PC-3 (cell line): ENCODE measurements at regions not wholly inside any gene's neighbourhood (a gene's known extent, or its start where the extent isn't known, plus 50 kb on each side); places are given as distances from the start of the nearest gene placed in this dataset.

Experiments used
- ATAC-seq: fragments of 200-7000 bp; cut with Tn5 transposase; 2 replicates; pipeline ENCODE4 v1.9.1; 2020; ENCODE audit warnings: mild to moderate bottlenecking, moderate library complexity
- BruUV-seq: library from RNA; stranded (reverse); fragments of 400-500 nt; replicated peaks from 2 replicates; lab custom pipeline; 2021; lab: Mats Ljungman, UMichigan
- CTCF ChIA-PET: fragments of 300-600 bp; sonication (Branson Sonifier 250); formaldehyde crosslinking; loops from one replicate; lab custom pipeline; 2022; ENCODE audit warnings: antibody characterized with exemption; lab: Charles Lee
- POLR2A ChIA-PET: fragments of 300-600 bp; sonication (Branson Sonifier 250); formaldehyde crosslinking; loops from one replicate; lab custom pipeline; 2022; ENCODE audit warnings: antibody characterized with exemption; ENCODE audit not compliant: unreplicated experiment; lab: Charles Lee
- DNase-seq: peaks from one replicate; pipeline ENCODE4 v3.0.0-alpha.2; 2015
- H2AFZ ChIP-seq: fragments of 300-600 bp; sonication (generic); 2 replicates; pipeline ENCODE4 v1.6.0; 2016; ENCODE audit warnings: antibody characterized with exemption, low read length
- H3F3A ChIP-seq: fragments of 300-600 bp; sonication (generic); one replicate; pipeline ENCODE4 v1.6.0; 2017; ENCODE audit warnings: antibody characterized with exemption, low read length, control low read depth, mild to moderate bottlenecking; ENCODE audit not compliant: unreplicated experiment
- H3K27ac ChIP-seq: fragments of 300-600 bp; sonication (generic); 2 replicates; pipeline ENCODE4 v1.5.1; 2016; ENCODE audit warnings: mild to moderate bottlenecking, low read length
- H3K27me3 ChIP-seq: fragments of 300-600 bp; sonication (generic); 2 replicates; pipeline ENCODE4 v1.6.1; 2016; ENCODE audit warnings: low read length, mixed read lengths
- H3K36me3 ChIP-seq: fragments of 300-600 bp; sonication (generic); 2 replicates; pipeline ENCODE4 v1.6.1; 2016; ENCODE audit warnings: low read depth, mixed run types, low read length, mixed read lengths
- H3K4me1 ChIP-seq: fragments of 300-600 bp; sonication (generic); 2 replicates; pipeline ENCODE4 v1.5.1; 2016; ENCODE audit warnings: low read length; ENCODE audit not compliant: insufficient read depth
- H3K4me2 ChIP-seq: fragments of 300-600 bp; sonication (generic); 2 replicates; pipeline ENCODE4 v1.6.0; 2016; ENCODE audit warnings: low read length
- H3K4me3 ChIP-seq: fragments of 300-600 bp; sonication (generic); 2 replicates; pipeline ENCODE4 v1.5.1; 2016; ENCODE audit warnings: mild to moderate bottlenecking, low read length, mixed read lengths
- H3K79me2 ChIP-seq: fragments of 300-600 bp; sonication (generic); 2 replicates; pipeline ENCODE4 v1.6.1; 2017; ENCODE audit warnings: low read length, mixed read lengths
- H3K9ac ChIP-seq: fragments of 300-600 bp; sonication (generic); 2 replicates; pipeline ENCODE4 v1.6.0; 2016; ENCODE audit warnings: mild to moderate bottlenecking, low read length
- H3K9me2 ChIP-seq: fragments of 300-600 bp; sonication (generic); replicated peaks from 2 replicates; pipeline ENCODE4 v1.6.1; 2016; ENCODE audit warnings: mixed run types, low read length, mixed read lengths
- H3K9me3 ChIP-seq: fragments of 300-600 bp; sonication (generic); 2 replicates; pipeline ENCODE4 v1.6.1; 2016; ENCODE audit warnings: low read length, mixed read lengths
- H4K20me1 ChIP-seq: fragments of 300-600 bp; sonication (generic); 2 replicates; pipeline ENCODE4 v1.6.1; 2016; ENCODE audit warnings: low read length, mixed read lengths
- CTCF ChIP-seq: fragments of 300-600 bp; sonication (generic); conservative IDR thresholded peaks from 2 replicates; pipeline ENCODE4 v1.5.1; 2017; ENCODE audit warnings: antibody characterized with exemption, low read depth, mild to moderate bottlenecking, low read length
- EZH2 ChIP-seq: fragments of 300-600 bp; sonication (generic); IDR thresholded peaks from one replicate; pipeline ENCODE4 v1.6.1; 2017; ENCODE audit warnings: antibody characterized with exemption, mild to moderate bottlenecking, low read length; ENCODE audit not compliant: unreplicated experiment
- EZH2phosphoT487 ChIP-seq: fragments of 300-600 bp; sonication (generic); IDR thresholded peaks from 2 replicates; pipeline ENCODE4 v1.6.1; 2018; ENCODE audit warnings: mild to moderate bottlenecking, antibody characterized with exemption, low read length, borderline replicate concordance
- intact Hi-C: fragments of 100-400 bp; cut with micrococcal nuclease; formaldehyde crosslinking; loops from 2 replicates; pipeline ENCODE4 v1.9.0; 2023

DNA sequence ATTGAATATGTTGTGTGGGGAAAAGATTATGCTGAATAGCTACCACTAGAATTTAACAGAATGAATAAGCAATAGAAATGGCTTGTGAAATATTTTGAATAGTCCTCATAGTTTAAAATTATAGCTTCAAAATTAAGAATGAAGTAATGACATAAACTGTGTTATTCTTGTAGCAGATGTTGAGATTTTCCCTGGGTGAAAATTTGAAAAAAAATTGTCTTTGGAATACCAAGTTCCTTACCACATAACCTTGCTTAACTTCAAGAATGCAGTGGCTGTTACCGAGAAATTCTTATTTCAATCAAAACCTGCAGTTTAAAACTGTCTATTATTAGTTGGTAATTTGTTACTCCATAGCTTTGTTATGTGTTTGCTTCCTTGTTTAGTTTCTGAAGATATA, 1268.6 kb downstream of the RAPGEF2 start:
- H3K79me2 ChIP-seq, result no peaks in the 10 kb centered on the region
- intact Hi-C loops, result no loop called here
- ATAC-seq (no peak), DNase-seq (no peak)
- no peaks in the 10 kb centered on the region for H4K20me1 ChIP-seq
- H3K27ac ChIP-seq, result no peak overlapping the region
- no peaks in the 10 kb centered on the region for H3K27me3 ChIP-seq
- POLR2A ChIA-PET, result no interaction called here
- BruUV-seq, result no TSS peak
- CTCF ChIA-PET, result no interaction called here
- TF ChIP-seq CTCF, result no peak
- no peak for TF ChIP-seq EZH2phosphoT487
- TF ChIP-seq EZH2, result no peak
- H2AFZ ChIP-seq, result no peak overlapping the region
- H3F3A ChIP-seq, result no peaks in the 10 kb centered on the region
- H3K36me3 ChIP-seq, result no peaks in the 10 kb centered on the region
- H3K4me1 ChIP-seq, result peaks cover 10% of the 10 kb centered on the region
- H3K9ac ChIP-seq, result no peak overlapping the region
- H3K9me2 ChIP-seq, result no peaks in the 10 kb centered on the region
- H3K4me3 ChIP-seq, result no peak overlapping the region
- no peak overlapping the region for H3K4me2 ChIP-seq
- no peaks in the 10 kb centered on the region for H3K9me3 ChIP-seq

DNA sequence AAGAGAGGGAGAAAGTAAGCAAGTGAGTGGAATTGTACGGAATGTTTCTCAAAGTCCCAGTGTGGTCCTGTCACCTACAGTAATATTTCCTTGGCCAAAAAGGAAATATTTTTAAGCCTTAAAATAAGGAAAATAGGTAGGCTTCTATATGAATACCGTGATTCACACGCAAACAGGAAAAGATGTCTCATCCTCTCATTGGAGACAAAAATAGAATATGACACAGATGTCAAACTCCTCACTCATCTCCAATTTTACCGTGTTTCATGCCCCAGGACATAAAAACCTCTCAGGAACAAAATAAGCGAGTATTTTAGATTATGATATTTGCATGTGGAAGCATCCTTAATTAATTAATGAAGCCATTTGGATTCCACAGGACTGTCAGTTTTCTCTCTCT, 1269.5 kb downstream of the RAPGEF2 start:
- Histone ChIP-seq H3K4me2 (0 out of 2 replicates have a peak overlapping the region, but pooled peaks have one; percentile 31), H3K36me3 (no peaks in the 10 kb centered on the region), H3K9me2 (no peaks in the 10 kb centered on the region), H3K9ac (no peak overlapping the region), H3K27ac (peak overlapping the region; percentile 41), H3K4me1 (peaks cover 10% of the 10 kb centered on the region), H4K20me1 (no peaks in the 10 kb centered on the region), H3K27me3 (no peaks in the 10 kb centered on the region), H3K4me3 (no peak overlapping the region), H3K9me3 (no peaks in the 10 kb centered on the region), H3K79me2 (no peaks in the 10 kb centered on the region), H2AFZ (no peak overlapping the region), H3F3A (no peaks in the 10 kb centered on the region)
- ChIA-PET POLR2A (no interaction called here), CTCF (no interaction called here)
- DNase-seq (peak; percentile 48), ATAC-seq (peak; percentile 15; the same call in 1 of the 2 replicates)
- intact Hi-C loops, result no loop called here
- TF ChIP-seq CTCF, result no peak
- no peak for TF ChIP-seq EZH2phosphoT487
- no peak for TF ChIP-seq EZH2
- BruUV-seq, result no TSS peak

- intact Hi-C loops, result no loop called here
- H3K79me2 ChIP-seq, result no peaks in the 10 kb centered on the region
- ChIA-PET CTCF (no interaction called here), POLR2A (no interaction called here)
- peaks cover 10% of the 10 kb centered on the region for H3K4me1 ChIP-seq
- no peak overlapping the region for H3K4me2 ChIP-seq
- no peaks in the 10 kb centered on the region for H3K36me3 ChIP-seq
- no peak overlapping the region for H3K4me3 ChIP-seq
- no TSS peak for BruUV-seq
- H3K9me3 ChIP-seq, result no peaks in the 10 kb centered on the region
- no peak overlapping the region for H2AFZ ChIP-seq
- DNase-seq, result peak; percentile 28
- H3K27me3 ChIP-seq, result no peaks in the 10 kb centered on the region
- ATAC-seq, result no peak
- no peak for TF ChIP-seq EZH2phosphoT487
- TF ChIP-seq CTCF, result no peak
- TF ChIP-seq EZH2, result no peak
- no peak overlapping the region for H3K9ac ChIP-seq
- H3K27ac ChIP-seq, result no peak overlapping the region
- no peaks in the 10 kb centered on the region for H3K9me2 ChIP-seq
- no peaks in the 10 kb centered on the region for H4K20me1 ChIP-seq
- H3F3A ChIP-seq, result no peaks in the 10 kb centered on the region
Observed at GRCh38 chr4:160373911-160374310, 1271.0 kb downstream of the RAPGEF2 start.
